KG1 (cell line): ENCODE measurements at regions not wholly inside any gene's neighbourhood (a gene's known extent, or its start where the extent isn't known, plus 50 kb on each side); places are given as distances from the start of the nearest gene placed in this dataset.

Experiments
- DNase-seq: peaks from one replicate; lab custom pipeline; 2025; lab: John Stamatoyannopoulos, UW

- DNase-seq: no peak
Measured at GRCh38 chr13:90533866-90534265, 813.6 kb upstream of the MIR17HG start.

DNA sequence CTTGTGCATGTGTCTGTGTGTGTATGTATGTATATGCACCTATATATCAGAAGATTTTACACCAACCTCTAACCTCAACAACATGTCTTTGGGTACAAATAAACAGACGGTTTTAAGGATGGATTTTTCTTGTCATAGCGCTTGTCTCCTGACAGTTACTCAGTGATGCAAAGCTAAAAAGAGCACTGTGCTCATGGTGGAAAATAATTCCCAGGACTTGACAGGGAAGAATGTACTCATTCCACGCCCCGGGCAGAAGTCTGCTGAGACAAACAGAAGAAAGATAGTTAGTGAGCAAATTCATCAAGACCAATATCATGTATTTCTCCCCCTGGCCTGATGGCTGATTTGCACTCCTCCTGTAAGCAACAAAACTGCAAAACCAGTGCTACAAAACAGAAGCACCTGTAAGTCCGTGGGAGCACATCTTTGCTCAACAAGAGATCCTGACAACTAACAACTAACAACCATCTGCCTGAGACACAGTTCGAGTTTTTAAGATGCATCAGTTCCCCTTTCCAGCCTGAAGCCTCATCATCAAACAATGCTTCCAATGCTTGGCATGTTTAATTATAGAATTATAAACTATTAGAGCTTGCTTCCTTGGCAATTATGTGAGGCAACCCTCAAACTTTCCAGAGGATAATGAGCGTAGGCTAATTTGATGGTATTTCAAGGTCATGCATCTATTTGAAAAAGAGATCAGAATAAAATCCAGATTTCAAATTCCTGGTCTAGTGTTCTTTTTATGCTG, 812.7 kb upstream of the MIR17HG start:
- no peak for DNase-seq

DNA sequence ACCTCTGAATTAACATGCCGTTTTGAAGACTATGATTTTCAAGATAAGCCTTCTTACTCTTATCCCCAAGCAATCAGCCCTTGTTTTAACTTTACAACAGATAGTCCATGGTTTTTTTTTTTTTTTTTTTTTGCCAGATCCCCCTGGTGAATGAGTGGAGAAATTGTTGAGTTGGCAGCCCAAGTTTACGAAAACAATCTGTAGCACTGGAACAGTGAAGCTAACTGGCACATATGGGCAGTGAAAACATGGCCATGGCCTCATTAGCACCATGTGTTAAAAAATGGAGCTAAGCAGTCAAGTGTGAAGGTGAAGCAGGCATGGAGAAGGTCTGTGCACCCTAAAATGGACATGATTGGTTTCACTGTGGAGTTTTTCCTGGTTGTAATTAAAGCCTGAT, 812.1 kb upstream of the MIR17HG start:
- no peak for DNase-seq

DNA sequence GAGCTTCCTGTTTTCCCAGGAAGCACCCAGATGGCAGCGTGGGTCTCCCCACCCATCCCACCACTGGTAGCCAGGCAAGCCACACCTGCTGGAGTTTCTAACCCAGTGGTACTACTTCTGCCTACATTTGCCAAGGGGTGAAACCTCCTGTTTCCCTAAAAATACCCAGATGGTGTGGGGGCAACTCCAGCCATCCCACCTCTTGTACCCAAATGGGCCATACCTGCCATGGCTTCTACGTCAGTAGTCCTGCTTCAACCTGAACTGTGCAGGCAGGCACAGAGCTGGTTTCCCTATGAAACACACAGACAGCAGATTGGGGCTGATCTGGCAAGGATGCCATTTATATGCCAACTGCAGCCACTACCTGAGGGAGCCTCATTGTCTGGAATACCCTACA, 809.4 kb upstream of the MIR17HG start:
- no peak for DNase-seq

DNA sequence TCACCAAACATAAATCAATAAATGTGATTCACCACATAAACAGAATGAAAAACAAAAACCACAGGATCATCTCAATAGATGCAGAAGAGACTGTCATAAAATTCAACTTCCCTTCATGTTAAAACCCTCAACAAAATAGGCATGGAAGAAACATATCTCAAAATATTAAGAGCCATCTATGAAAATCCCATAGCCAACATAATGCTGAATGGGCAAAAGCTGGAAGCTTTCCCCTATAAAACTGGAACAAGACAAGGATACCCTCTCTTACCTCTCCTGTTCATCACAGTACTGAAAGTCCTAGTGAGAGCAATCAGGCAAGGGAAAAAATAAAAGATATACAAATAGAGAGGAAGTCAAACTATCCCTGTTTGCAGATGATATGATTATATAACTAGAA, 806.1 kb upstream of the MIR17HG start:
- no peak for DNase-seq

DNA sequence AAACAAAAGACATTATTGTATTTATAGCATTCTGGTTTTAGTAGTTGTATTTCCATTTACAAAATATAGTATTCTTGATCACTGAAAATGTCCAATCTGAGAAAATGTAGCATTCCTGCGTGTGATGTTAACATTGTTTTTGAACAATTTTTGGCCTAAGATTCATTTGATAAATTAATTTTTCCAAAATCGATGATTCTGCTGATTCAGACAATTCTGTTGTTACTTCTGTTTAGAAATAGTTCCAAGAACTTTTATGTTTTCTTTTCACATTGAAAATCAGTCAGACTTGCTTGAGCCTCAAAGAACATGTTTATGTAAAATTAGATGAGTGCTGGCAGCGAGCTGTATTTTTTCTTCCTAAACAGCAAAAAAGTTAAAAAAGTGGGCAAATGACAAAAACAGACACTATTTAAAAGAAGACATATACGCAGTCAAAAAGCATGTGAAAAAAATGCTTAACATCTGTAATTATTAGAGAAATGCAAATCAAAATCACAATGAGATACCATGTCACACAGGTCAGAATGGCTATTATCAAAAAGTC, 804.5 kb upstream of the MIR17HG start:
- no peak for DNase-seq

DNA sequence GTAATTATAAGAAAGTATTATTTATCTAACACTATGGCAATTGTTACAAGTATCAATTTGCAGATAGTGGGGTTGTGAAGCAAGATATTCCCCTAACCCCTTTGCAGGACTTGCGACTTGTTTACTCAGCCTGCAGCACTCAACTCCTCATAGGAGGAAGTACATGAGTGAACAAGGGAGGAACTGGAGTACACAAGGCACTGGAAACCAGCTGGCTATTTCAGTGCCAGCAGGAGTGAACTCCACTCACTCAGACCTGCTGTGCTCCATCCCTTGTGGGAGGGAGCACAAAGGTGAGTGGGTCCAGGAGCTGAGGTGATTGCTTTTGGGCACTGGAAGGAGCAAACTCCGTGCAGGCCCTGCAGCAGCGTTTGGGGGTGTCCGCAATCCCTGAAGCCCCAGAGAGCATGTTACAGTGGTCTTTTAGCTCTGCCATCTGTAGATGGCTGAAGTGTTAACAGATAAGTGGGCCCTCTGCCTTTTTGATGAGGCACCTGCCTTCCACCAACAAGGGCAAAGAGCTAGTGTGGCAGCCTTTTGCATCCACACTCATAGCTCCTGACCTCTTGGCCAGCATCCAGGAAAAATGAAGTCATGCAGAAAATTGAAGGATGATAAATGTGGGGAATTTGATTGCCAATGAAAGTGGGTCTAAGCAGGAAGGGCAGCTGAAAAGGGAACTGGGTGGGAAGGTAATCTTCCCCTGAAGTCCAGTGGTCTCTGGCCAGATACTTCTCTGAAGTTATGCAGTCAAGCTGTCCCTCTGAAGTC, 802.2 kb upstream of the MIR17HG start:
- DNase-seq: no peak

DNA sequence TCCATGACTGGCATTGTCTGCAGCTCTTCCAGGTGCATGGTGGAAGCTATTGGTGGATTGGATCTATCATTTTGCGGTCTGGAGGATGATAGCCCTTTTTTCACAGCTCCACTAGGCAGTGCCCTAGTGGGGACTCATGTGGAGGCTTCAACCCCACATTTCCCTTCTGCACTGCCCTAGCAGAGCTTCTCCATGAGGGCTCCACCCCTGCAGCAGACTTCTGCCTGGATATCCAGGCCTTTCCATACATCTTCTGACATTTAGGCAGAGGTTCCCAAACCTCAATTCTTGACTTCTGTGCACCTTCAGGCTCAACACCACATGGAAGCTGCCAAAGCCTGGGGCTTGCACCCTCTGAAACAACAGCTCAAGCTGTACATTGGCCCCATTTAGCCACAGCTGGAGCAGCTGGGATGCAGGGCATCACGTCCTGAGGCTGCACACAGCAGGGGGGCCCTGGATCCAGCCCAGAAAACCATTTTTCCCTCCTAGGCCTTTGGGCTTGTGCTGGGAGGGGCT, 800.2 kb upstream of the MIR17HG start:
- no peak for DNase-seq

GRCh38 chr13:90551253-90551652, 796.2 kb upstream of the MIR17HG start:
- DNase-seq: no peak

GRCh38 chr13:90552702-90553101, 794.8 kb upstream of the MIR17HG start:
- no peak for DNase-seq

- DNase-seq: no peak
Measured at GRCh38 chr13:90553159-90553558, 794.3 kb upstream of the MIR17HG start.

GRCh38 chr13:90557626-90558025, 789.9 kb upstream of the MIR17HG start:
- DNase-seq: no peak

GRCh38 chr13:90562443-90562842, 785.0 kb upstream of the MIR17HG start:
- DNase-seq: no peak

GRCh38 chr13:90564096-90564495, 783.4 kb upstream of the MIR17HG start:
- no peak for DNase-seq

DNA sequence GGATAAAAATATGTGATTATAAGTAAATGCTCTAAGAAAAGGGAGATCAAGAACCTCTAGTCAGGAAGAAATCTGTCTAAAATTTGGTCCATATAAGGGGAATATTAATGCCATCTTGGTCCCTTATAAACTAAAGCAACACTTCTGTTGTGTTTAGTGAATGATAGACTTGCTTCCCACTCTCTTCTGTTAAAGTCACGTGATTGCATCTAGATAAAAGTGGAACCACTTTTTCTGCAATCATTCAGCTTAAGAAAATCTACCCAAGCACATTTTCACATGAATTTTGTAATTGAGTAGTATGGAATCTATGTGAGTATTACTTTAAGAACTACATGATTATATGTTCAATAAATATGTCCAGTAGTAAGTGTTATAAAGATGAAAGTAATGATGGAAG, 782.9 kb upstream of the MIR17HG start:
- no peak for DNase-seq

- no peak for DNase-seq
Measured at GRCh38 chr13:90565985-90566713, 781.3 kb upstream of the MIR17HG start.

- no peak for DNase-seq
Measured at GRCh38 chr13:90568165-90568564, 779.3 kb upstream of the MIR17HG start.

GRCh38 chr13:90576067-90576466, 771.4 kb upstream of the MIR17HG start:
- no peak for DNase-seq

GRCh38 chr13:90577726-90578125, 769.8 kb upstream of the MIR17HG start:
- DNase-seq: no peak

DNA sequence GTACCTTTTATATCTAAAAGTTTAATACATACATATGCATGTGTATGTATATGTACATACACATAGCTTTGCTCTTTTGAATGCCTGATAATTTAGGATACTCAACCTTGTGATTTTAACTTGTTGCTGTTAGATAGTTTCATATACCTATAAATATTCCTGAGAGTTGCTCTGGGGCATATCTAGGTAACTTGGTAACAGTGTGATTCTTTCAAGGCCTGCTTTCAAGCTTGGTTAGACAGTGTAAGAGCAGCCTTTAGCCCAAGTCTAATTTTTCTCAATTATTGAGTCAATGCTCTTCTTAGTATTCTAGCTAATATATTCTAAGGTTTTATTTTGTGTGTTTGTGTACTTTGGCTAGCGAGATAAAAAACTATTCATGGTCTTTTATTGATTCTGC, 762.1 kb upstream of the MIR17HG start:
- no peak for DNase-seq

DNA sequence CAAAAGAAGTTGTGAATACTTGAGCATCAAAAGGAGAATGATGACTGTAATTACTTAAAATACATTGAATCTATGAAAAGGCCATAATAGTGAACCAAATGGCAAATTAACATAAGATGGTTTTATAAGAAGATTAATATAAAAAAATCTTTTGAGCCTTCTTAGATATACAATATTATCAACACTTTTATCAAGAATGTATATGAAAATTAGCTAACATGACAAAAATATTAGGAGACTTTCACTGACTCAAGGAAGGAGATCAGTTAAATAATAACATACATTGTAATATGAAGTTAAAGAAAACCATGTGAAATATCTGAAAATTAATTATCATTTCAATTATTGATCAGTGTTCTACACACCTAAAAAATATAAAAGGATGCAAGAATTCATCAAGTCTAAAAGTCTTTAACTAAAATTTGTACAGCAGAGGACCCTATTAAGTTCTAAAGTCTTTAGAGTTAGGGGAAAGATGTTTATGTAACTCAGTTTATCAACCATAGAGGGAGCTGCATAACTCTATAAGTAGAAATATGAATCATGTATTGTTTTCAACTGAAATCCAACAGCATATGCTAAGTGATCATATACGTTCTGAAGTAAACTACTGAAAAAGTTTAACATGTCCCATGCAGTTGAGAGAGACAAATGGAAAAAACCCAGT, 756.1 kb upstream of the MIR17HG start:
- no peak for DNase-seq

DNA sequence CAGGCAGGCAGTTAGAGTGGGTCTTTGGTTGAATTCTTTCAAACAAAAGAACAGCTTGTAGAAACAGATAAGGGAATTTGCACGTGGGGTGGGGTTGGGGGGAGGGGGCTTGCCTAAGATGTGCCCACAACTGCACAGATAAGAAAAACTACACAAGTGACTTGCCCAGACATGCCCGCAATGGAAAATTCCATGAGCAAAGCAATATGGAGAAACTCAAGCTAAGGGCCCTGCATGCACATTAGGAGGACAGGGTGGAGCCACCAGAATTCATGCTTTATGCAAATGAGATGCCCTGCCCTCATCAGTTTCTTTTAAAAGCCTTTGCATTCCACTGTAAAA, 755.6 kb upstream of the MIR17HG start:
- no peak for DNase-seq
